ENCODE measurements at regions not wholly inside any gene's neighbourhood (a gene's known extent, or its start where the extent isn't known, plus 50 kb on each side); places are given as distances from the start of the nearest gene placed in this dataset.

- DNase-seq, result no peak
Observed at GRCh38 chr13:86974251-86974994, 696.7 kb upstream of the SLITRK5 start.

- no peak for DNase-seq
Observed at GRCh38 chr13:86974995-86975328, 696.2 kb upstream of the SLITRK5 start.

GRCh38 chr13:86976521-86977324 is 694.4 kb upstream of the SLITRK5 start:
- DNase-seq, result no peak

GRCh38 chr13:86986448-86986847 is 684.7 kb upstream of the SLITRK5 start:
- DNase-seq, result no peak

GRCh38 chr13:86992251-86992650 is 678.9 kb upstream of the SLITRK5 start:
- DNase-seq, result no peak

- DNase-seq, result no peak
Observed at GRCh38 chr13:87003265-87003664, 667.9 kb upstream of the SLITRK5 start.

GRCh38 chr13:87005511-87005910 is 665.7 kb upstream of the SLITRK5 start:
- DNase-seq, result no peak

- no peak for DNase-seq
Observed at GRCh38 chr13:87035526-87035925, 635.6 kb upstream of the SLITRK5 start.

GRCh38 chr13:87042946-87043345 is 628.2 kb upstream of the SLITRK5 start:
- DNase-seq, result no peak

GRCh38 chr13:87052731-87053130 is 618.4 kb upstream of the SLITRK5 start:
- DNase-seq, result no peak

- no peak for DNase-seq
Observed at GRCh38 chr13:87057807-87058520, 613.2 kb upstream of the SLITRK5 start.

- no peak for DNase-seq
Observed at GRCh38 chr13:87058786-87059329, 612.3 kb upstream of the SLITRK5 start.

GRCh38 chr13:87078947-87079795 is 592.0 kb upstream of the SLITRK5 start:
- DNase-seq, result no peak

GRCh38 chr13:87080100-87080779 is 590.9 kb upstream of the SLITRK5 start:
- no peak for DNase-seq

- no peak for DNase-seq
Observed at GRCh38 chr13:87084192-87084591, 587.0 kb upstream of the SLITRK5 start.

GRCh38 chr13:87087741-87088140 is 583.4 kb upstream of the SLITRK5 start:
- no peak for DNase-seq

GRCh38 chr13:87089391-87089790 is 581.8 kb upstream of the SLITRK5 start:
- DNase-seq, result no peak

- no peak for DNase-seq
Observed at GRCh38 chr13:87093399-87093798, 577.8 kb upstream of the SLITRK5 start.

- no peak for DNase-seq
Observed at GRCh38 chr13:87094646-87095045, 576.5 kb upstream of the SLITRK5 start.

GRCh38 chr13:87100431-87100830 is 570.7 kb upstream of the SLITRK5 start:
- DNase-seq, result no peak

- no peak for DNase-seq
Observed at GRCh38 chr13:87107651-87108050, 563.5 kb upstream of the SLITRK5 start.

- no peak for DNase-seq
Observed at GRCh38 chr13:87120476-87120875, 550.7 kb upstream of the SLITRK5 start.
